ENCODE measurements at regions not wholly inside any gene's neighbourhood (a gene's known extent, or its start where the extent isn't known, plus 50 kb on each side); places are given as distances from the start of the nearest gene placed in this dataset.

GRCh38 chrX:40485102-40485826 is 95.5 kb upstream of the ATP6AP2 start:
- no peak for DNase-seq (ENCODE audit: low read depth)

- no peak for DNase-seq (ENCODE audit: low read depth)
Observed at GRCh38 chrX:40484408-40485091, 96.2 kb upstream of the ATP6AP2 start.

GRCh38 chrX:40483502-40483901 is 97.3 kb upstream of the ATP6AP2 start:
- no peak for DNase-seq (ENCODE audit: low read depth)

GRCh38 chrX:40479777-40480318 is 100.9 kb upstream of the ATP6AP2 start:
- no peak for DNase-seq (ENCODE audit: low read depth)

GRCh38 chrX:40478474-40479065 is 102.2 kb upstream of the ATP6AP2 start:
- no peak for DNase-seq (ENCODE audit: low read depth)

- DNase-seq (ENCODE audit: low read depth) = no peak
Observed at GRCh38 chrX:40476958-40477357, 103.8 kb upstream of the ATP6AP2 start.

GRCh38 chrX:40474645-40475044 is 106.1 kb upstream of the ATP6AP2 start:
- DNase-seq (ENCODE audit: low read depth) = no peak

- DNase-seq (ENCODE audit: low read depth) = no peak
Observed at GRCh38 chrX:40474205-40474626, 106.6 kb upstream of the ATP6AP2 start.

- DNase-seq (ENCODE audit: low read depth) = no peak
Observed at GRCh38 chrX:40473460-40474204, 107.1 kb upstream of the ATP6AP2 start.

GRCh38 chrX:40471965-40472648 is 108.7 kb upstream of the ATP6AP2 start:
- DNase-seq (ENCODE audit: low read depth) = no peak

- DNase-seq (ENCODE audit: low read depth) = no peak
Observed at GRCh38 chrX:40470830-40471429, 109.8 kb upstream of the ATP6AP2 start.

- DNase-seq (ENCODE audit: low read depth) = no peak
Observed at GRCh38 chrX:40469316-40469715, 111.5 kb upstream of the ATP6AP2 start.

GRCh38 chrX:40468033-40468846 is 112.5 kb upstream of the ATP6AP2 start:
- no peak for DNase-seq (ENCODE audit: low read depth)

GRCh38 chrX:40467454-40467853 is 113.3 kb upstream of the ATP6AP2 start:
- no peak for DNase-seq (ENCODE audit: low read depth)

- no peak for DNase-seq (ENCODE audit: low read depth)
Observed at GRCh38 chrX:40465735-40466551, 114.8 kb upstream of the ATP6AP2 start.

- no peak for DNase-seq (ENCODE audit: low read depth)
Observed at GRCh38 chrX:40462795-40463194, 118.0 kb upstream of the ATP6AP2 start.

- no peak for DNase-seq (ENCODE audit: low read depth)
Observed at GRCh38 chrX:40460926-40461325, 119.8 kb upstream of the ATP6AP2 start.

GRCh38 chrX:40459571-40460158 is 121.1 kb upstream of the ATP6AP2 start:
- DNase-seq (ENCODE audit: low read depth) = no peak

- DNase-seq (ENCODE audit: low read depth) = no peak
Observed at GRCh38 chrX:40457406-40457805, 123.4 kb upstream of the ATP6AP2 start.

Data from activated T-helper 9 cell treated with anti-CD3 and anti-CD28 coated beads, Interleukin-2, amount 50 U/mL, for 16 hours (primary cell).